ENCODE measurements at regions not wholly inside any gene's neighbourhood (a gene's known extent, or its start where the extent isn't known, plus 50 kb on each side); places are given as distances from the start of the nearest gene placed in this dataset.

DNA sequence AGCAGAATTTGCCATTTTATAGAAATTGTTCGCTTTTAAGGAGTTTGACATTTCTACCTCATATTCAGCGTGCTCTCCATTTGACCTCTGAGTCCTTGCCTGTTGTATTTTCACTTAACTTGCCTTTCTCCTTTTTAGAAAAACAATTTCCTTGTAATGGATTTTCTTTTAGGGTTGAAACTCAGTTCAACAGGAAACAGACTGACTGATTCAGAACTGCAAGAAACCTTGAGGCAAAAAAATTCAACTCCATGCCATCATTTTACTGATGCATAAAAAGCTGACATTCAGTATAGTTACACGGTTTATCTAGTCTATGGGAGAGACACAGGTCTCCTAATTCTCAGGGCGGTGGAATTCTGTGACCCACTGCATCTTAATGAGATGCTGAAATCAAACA is 59.8 kb downstream of the MRPS30 start:
- Mint-ChIP-seq H3K36me3 (peaks cover 2% of the 10 kb centered on the region), H3K9me3 (no peaks in the 10 kb centered on the region), H3K27me3 (peaks cover 7% of the 10 kb centered on the region), H3K4me1 (peaks cover 9% of the 10 kb centered on the region), H3K27ac (no peak overlapping the region), H3K4me3 (no peak overlapping the region)
- no peak for DNase-seq
- CTCF ChIA-PET: interaction anchor here (1.0 kb wide), 1 partner anchor 9 kb away, joined by 3 read pairs; no protein-coding TSS in a partner anchor

DNA sequence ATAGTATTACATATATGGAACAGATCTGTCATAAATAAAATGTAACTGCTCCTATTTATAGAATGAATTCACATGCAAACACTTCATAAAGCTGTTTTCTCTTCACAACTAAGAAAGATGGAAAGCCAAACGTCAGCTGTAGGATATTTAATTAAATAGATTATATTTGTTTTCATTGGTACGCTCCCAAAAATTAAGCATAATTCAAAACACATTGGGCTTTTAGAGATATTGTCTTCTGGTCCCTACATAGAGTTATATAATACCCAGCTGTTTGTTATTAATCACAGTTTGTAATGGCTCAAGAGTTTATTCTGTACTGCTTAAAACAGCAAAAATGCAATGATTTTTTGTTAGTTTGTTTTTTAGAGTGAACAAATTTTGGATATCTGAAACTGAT is 61.2 kb downstream of the MRPS30 start:
- Mint-ChIP-seq H3K27ac (no peak overlapping the region), H3K36me3 (peaks cover 2% of the 10 kb centered on the region), H3K4me1 (peaks cover 13% of the 10 kb centered on the region), H3K27me3 (no peaks in the 10 kb centered on the region), H3K9me3 (no peaks in the 10 kb centered on the region), H3K4me3 (no peak overlapping the region)
- CTCF ChIA-PET: no interaction called here
- no peak for DNase-seq

DNA sequence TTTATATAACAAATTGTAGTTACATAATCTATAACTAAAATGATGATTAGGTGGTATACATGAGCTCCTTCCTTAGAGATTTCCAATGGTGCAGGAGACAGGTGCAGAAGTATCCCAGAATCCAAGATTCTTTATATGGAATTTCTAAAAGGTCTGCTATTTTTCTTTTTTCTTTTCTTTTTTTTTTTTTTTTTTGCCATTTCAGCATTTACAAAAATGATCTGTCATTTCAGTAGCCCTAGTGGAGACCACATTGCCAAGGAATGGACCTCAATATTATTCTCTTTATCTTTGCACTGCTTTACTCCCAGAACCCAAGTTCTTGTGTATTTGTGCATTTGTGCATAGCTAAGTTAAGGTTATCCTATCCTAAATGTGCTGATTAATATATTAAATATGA is 61.7 kb downstream of the MRPS30 start:
- Mint-ChIP-seq H3K9me3 (no peaks in the 10 kb centered on the region), H3K27ac (no peak overlapping the region), H3K36me3 (peaks cover 2% of the 10 kb centered on the region), H3K27me3 (no peaks in the 10 kb centered on the region), H3K4me1 (peaks cover 17% of the 10 kb centered on the region), H3K4me3 (no peak overlapping the region)
- no peak for DNase-seq
- CTCF ChIA-PET: no interaction called here

DNA sequence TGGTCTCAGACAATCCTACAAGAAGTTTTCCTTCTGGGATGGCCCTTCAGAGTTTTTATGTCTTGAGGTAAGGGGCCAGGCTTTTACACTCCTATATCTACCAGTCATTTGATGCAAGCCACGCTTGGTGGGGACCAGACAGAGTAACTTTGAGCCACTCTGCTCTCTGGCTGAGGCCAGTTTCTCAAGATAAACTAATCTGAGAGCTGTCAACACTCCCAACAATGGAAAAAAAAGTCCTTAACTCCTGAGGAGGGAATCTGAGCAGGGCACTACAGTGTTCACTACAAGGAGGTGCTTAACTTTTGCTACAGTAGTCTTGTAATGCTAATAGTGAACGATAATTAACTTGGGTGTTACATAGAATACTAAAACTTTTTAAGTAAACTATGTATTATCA is 62.7 kb downstream of the MRPS30 start:
- CTCF ChIA-PET: no interaction called here
- H3K4me1 Mint-ChIP-seq: peaks cover 27% of the 10 kb centered on the region
- peaks cover 2% of the 10 kb centered on the region for H3K36me3 Mint-ChIP-seq
- no peaks in the 10 kb centered on the region for H3K27me3 Mint-ChIP-seq
- H3K27ac Mint-ChIP-seq: no peak overlapping the region
- DNase-seq: no peak
- H3K4me3 Mint-ChIP-seq: no peak overlapping the region
- peaks cover 3% of the 10 kb centered on the region for H3K9me3 Mint-ChIP-seq

DNA sequence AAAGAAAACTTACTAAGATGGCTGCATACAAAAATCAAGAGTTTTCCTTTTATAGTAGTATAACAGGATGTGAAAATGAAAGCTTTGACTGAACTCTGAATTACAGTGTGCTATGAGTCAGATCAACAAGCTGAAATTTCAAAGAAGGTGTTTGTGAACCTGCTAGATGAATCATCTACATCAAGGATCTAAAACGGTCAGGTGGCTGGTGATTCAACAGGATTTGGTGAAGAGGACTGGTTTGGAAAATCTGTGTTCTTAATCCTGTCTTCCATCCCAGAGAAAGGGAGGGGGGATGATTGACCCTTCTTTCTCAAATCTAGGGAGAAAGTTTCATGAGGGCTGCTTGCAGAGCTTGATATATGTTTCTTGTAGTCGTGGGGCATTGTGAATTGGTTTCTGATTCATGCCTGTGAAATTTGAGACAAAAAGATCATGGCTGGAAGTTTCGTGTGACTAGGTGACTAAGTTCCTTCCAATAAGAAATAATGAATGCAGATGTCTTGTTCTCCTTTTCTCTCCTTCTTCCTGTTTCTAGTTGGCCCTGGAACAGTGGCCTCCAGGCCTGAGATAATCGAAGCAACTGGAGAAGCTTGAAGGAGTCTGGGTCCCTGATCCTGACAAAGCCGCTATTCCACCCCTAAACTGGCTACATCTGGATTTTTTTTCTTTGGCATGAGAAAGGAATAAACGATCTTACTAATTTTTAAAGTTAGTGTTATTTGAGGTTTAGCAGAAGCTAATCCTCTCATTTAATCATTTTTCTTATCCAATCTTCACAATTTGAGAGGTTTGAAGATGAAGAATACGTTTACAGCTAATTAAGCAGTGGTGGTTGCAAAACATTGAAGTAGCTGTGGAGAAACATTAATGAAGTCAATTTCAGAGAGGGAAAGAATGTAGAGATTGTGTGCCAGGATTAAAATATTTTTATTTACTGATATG is 67.2 kb downstream of the MRPS30 start:
- Mint-ChIP-seq H3K27ac (peak overlapping the region; percentile 93), H3K9me3 (peaks cover 3% of the 10 kb centered on the region), H3K4me3 (peak overlapping the region; percentile 1), H3K4me1 (peaks cover 19% of the 10 kb centered on the region), H3K27me3 (no peaks in the 10 kb centered on the region), H3K36me3 (peaks cover 5% of the 10 kb centered on the region)
- DNase-seq: peak; percentile 39
- CTCF ChIA-PET: interaction anchor here (1.0 kb wide), 1 partner anchor 10 kb away, joined by 3 read pairs; no protein-coding TSS in a partner anchor

DNA sequence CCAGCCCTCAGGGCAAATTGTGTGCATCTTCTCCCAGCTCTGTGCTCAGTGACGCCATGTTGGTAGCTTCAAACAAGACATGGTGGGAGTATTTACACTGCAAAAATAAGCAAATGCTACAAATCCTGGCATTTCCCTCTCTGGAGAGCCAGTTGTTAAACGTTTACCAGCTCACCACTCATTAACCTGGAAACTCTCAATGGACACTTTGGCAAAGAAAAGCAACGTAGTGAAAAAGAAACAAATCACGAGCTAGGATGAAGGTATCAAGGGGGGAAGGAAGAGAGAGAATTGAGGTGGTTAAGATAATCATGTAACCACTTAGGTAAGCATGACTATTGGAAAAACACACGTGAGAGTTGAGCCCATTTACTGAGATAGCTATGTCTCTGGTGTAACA is 72.5 kb downstream of the MRPS30 start:
- H3K36me3 Mint-ChIP-seq: peaks cover 4% of the 10 kb centered on the region
- no peak overlapping the region for H3K4me3 Mint-ChIP-seq
- CTCF ChIA-PET: no interaction called here
- no peak overlapping the region for H3K27ac Mint-ChIP-seq
- H3K27me3 Mint-ChIP-seq: no peaks in the 10 kb centered on the region
- DNase-seq: no peak
- H3K9me3 Mint-ChIP-seq: no peaks in the 10 kb centered on the region
- H3K4me1 Mint-ChIP-seq: peaks cover 6% of the 10 kb centered on the region

DNA sequence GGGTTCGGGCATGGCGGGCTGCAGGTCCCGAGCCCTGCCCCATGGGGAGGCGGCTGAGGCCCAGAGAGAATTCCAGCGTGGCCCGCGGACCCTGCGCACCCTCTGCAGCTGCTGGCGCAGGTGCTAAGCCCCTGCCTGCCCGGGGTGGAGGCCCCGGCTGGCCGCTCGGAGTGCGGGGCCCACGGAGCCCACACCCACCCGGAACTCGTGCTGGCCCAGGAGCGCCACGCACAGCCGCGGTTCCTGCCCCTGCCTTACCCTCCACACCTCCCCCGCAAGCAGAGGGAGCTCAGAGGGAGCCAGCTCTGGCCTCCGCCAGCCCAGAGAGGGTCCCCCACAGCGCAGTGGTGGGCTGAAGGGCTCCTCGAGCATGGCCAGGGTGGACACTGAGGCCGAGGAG is 75.3 kb downstream of the MRPS30 start:
- H3K4me1 Mint-ChIP-seq: peaks cover 3% of the 10 kb centered on the region
- DNase-seq: no peak
- CTCF ChIA-PET: no interaction called here
- no peaks in the 10 kb centered on the region for H3K36me3 Mint-ChIP-seq
- H3K27me3 Mint-ChIP-seq: no peaks in the 10 kb centered on the region
- H3K27ac Mint-ChIP-seq: no peak overlapping the region
- H3K9me3 Mint-ChIP-seq: no peaks in the 10 kb centered on the region
- H3K4me3 Mint-ChIP-seq: no peak overlapping the region

DNA sequence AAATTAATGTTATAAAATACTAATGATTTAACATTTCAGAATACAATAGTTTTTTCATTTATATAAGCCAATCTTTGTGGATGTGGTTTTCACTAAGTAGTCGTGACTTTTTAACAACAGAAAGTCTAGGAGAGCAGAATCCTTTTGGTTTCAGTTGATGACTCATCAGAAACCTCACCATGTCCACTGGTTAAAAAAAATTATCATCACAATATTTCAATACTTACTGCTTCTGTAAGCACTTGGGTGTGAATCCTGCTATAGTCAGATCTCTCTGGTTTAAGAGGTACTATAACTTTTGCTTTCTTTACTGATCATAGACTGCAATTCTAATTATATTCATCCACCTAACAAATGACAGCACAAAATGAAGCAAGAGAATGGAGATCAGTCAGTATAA is 77.2 kb downstream of the MRPS30 start:
- CTCF ChIA-PET: interaction anchor here (0.8 kb wide), 1 partner anchor 10 kb away, joined by 3 read pairs; no protein-coding TSS in a partner anchor
- Mint-ChIP-seq H3K4me1 (peaks cover 3% of the 10 kb centered on the region), H3K4me3 (no peak overlapping the region), H3K27ac (no peak overlapping the region), H3K27me3 (no peaks in the 10 kb centered on the region), H3K9me3 (no peaks in the 10 kb centered on the region), H3K36me3 (no peaks in the 10 kb centered on the region)
- no peak for DNase-seq

DNA sequence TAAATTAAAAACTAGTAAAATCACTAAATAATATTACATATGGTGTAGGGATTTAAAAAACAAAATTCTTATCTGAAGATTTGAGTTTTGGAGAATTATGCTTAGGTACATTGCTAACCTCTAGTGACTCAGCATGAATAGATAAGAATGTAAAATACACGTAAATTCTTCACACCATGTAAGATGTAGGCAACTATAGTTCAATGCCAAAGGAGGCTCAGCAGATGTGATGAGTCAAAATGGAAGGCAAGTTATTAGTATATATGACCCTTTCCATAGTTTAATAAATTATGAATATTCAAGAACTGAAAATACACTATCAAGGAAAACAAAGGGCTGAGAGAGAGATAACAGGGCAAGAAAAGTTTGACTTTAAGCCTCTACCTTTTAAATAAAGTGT is 79.0 kb downstream of the MRPS30 start:
- no peak overlapping the region for H3K4me3 Mint-ChIP-seq
- no peaks in the 10 kb centered on the region for H3K27me3 Mint-ChIP-seq
- no peak for DNase-seq
- CTCF ChIA-PET: no interaction called here
- H3K36me3 Mint-ChIP-seq: no peaks in the 10 kb centered on the region
- no peak overlapping the region for H3K27ac Mint-ChIP-seq
- peaks cover 3% of the 10 kb centered on the region for H3K4me1 Mint-ChIP-seq
- no peaks in the 10 kb centered on the region for H3K9me3 Mint-ChIP-seq

DNA sequence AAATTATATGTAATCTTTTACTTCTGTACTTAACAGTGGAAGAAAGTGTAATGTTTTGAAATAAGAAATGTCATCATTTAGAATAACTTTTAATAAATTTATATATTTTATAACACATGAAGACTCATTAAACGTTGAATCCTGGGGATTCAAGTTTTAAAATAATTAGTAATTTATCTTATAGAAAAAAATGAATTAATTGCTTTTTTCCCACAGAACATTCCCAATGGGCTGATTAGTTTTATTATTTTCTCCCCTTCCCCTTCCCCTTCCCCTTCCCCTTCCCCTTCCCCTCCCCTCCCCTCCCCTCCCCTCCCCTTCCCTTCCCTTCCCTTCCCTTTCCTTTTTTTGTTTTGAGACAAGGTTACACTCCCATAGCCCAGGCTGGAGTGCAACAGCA is 79.7 kb downstream of the MRPS30 start:
- DNase-seq: no peak
- Mint-ChIP-seq H3K27me3 (no peaks in the 10 kb centered on the region), H3K4me1 (peaks cover 3% of the 10 kb centered on the region), H3K4me3 (no peak overlapping the region), H3K36me3 (no peaks in the 10 kb centered on the region), H3K9me3 (no peaks in the 10 kb centered on the region), H3K27ac (no peak overlapping the region)
- CTCF ChIA-PET: no interaction called here

DNA sequence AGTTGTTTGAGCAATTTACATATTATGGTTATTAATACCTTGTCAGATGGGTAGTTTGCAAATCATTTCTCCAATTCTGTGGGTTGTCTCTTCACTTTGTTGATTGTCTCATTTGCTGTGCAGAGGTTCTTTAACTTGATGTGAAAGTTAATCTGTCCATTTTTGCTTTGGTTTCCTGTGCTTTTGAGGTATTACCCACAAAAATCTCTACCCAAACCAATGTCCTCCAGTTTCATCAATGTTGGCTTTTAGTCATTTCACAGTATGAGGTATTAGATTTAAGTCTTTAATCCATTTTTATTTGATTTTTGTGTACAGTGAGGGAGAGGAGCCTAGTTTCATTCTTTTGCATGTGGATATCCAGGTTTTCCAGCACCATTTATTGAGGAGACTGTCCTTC is 82.4 kb downstream of the MRPS30 start:
- Mint-ChIP-seq H3K4me3 (no peak overlapping the region), H3K36me3 (no peaks in the 10 kb centered on the region), H3K4me1 (peaks cover under 1% of the 10 kb centered on the region), H3K9me3 (no peaks in the 10 kb centered on the region), H3K27ac (no peak overlapping the region), H3K27me3 (no peaks in the 10 kb centered on the region)
- DNase-seq: no peak
- CTCF ChIA-PET: no interaction called here

DNA sequence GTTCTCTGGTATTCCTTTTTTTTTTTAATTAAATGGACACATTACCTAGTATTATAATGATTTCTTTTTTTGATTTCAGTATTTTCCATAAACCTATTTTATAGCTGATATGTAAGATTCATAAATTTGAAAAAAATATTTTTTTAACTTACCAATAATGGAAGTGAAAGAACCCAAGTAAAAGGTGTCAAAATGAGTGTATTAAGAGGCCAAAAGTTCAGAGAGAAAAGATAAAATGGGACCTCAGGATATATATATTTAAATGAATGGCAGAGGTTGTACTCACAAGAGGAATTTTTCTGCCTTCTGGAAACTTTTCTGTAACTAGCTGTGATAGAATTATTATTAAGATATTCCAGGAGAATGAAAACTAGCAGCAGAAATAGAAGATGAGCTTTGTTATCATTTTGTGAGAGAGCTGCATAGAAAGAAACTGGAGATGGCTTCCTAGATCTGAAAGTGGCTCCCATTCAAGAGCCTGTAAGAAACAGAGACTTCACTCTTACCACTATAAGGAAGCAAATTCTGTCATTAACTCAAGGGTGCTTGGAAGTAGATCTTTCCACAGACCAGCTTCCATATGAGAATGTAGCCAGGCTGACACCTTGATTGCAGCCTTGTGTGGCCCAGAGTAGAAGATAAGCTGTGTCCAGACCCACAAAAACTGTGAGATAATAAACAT is 91.7 kb downstream of the MRPS30 start:
- CTCF ChIA-PET: no interaction called here
- H3K36me3 Mint-ChIP-seq: no peaks in the 10 kb centered on the region
- H3K9me3 Mint-ChIP-seq: no peaks in the 10 kb centered on the region

DNA sequence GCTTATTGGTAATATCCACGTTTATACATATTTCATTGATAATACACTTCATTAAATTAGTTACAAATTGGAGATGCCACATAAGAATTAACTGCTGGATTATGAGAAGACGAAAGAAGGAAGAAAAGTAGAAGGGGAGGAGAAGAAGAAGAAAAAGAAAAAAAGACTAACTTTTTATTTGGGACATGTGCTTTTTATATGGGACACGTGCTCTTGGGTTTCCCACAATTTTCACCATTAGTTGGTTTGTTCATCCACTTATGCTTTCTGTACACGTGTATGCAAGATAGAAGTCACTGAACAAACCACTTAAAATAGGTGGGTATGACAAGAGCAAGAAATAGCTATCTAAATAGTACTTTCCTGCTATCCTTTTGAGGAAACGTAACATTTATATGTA is 98.6 kb downstream of the MRPS30 start:
- H3K4me3 Mint-ChIP-seq: no peak overlapping the region
- CTCF ChIA-PET: no interaction called here
- DNase-seq: no peak
- no peaks in the 10 kb centered on the region for H3K36me3 Mint-ChIP-seq
- no peak overlapping the region for H3K27ac Mint-ChIP-seq
- peaks cover 3% of the 10 kb centered on the region for H3K27me3 Mint-ChIP-seq
- no peaks in the 10 kb centered on the region for H3K9me3 Mint-ChIP-seq
- no peaks in the 10 kb centered on the region for H3K4me1 Mint-ChIP-seq

More for the DNA sequence above, 91.7 kb downstream of the MRPS30 start:
- no peak overlapping the region for H3K4me3 Mint-ChIP-seq
- H3K27ac Mint-ChIP-seq: no peak overlapping the region
- DNase-seq: no peak
- peaks cover 3% of the 10 kb centered on the region for H3K27me3 Mint-ChIP-seq
- no peaks in the 10 kb centered on the region for H3K4me1 Mint-ChIP-seq

DNA sequence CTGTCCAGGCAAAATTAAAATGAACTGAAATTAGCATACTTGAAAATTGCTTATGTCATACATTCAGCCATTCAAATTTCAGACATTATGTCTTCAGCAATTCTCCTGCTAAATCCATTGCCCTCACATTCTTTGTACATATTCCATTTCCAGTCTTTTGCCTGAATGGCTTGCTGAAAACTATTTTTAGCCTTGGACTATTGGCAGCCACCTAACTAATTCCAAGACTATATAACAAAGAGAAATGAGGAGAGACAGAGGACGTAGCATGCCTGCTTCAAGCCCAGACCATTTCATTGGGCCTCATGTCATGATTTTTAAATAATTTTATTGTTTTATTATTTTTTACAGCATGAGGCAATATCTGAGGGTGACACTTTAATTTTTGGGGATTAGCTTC is 100.3 kb downstream of the MRPS30 start:
- Mint-ChIP-seq H3K4me1 (no peaks in the 10 kb centered on the region), H3K36me3 (no peaks in the 10 kb centered on the region), H3K9me3 (no peaks in the 10 kb centered on the region), H3K27me3 (peaks cover 3% of the 10 kb centered on the region), H3K4me3 (no peak overlapping the region), H3K27ac (no peak overlapping the region)
- no peak for DNase-seq
- CTCF ChIA-PET: no interaction called here

DNA sequence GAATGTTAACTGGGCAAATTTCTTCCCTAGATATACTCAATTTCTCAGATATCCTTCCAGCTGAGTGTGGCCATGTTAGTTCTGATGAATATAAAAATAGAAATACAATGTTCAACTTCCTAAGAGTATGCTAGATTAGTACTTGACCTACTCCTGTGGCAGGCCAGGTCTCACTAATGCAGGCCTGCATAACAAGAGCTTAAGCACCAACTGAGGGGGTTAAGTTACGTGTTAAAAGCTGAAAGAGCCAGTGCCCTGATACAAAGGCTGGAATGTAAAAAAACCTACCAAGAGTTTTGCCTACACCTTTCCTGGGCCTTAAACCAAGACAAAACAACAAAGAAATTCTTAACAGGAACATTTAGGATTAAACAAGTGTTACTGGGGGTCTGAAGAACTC is 102.8 kb downstream of the MRPS30 start:
- CTCF ChIA-PET: no interaction called here
- Mint-ChIP-seq H3K36me3 (no peaks in the 10 kb centered on the region), H3K27me3 (no peaks in the 10 kb centered on the region), H3K9me3 (no peaks in the 10 kb centered on the region), H3K4me3 (no peak overlapping the region), H3K27ac (no peak overlapping the region), H3K4me1 (no peaks in the 10 kb centered on the region)
- DNase-seq: no peak
